HG02678 (cell line): ENCODE measurements at regions not wholly inside any gene's neighbourhood (a gene's known extent, or its start where the extent isn't known, plus 50 kb on each side); places are given as distances from the start of the nearest gene placed in this dataset.

Experiments
- ATAC-seq: cut with Tn5 transposase; IDR thresholded peaks from one replicate; pipeline ENCODE4 v1.9.1; 2021; ENCODE audit warnings: mild to moderate bottlenecking, moderate library complexity; ENCODE audit not compliant: unreplicated experiment

DNA sequence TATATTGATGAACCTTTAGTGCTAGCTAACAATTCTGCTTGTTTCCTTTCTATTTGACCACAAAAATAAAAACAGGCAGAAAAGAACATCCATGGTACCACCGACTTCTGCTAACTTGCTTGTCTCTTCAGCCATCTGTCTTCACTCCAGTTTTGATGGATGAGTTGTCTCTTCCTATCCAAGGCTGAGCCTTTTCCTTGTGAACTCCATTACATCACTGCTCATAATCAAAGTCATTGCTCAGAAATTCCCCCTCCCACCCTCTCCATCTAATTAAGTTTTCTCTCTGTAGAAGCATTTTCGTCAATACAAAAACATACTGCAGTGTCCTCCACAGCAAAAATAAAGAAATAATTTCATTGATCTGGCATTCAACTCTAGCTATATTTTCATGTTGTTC is 184.4 kb downstream of the SPCS3 start:
- no peak for ATAC-seq

DNA sequence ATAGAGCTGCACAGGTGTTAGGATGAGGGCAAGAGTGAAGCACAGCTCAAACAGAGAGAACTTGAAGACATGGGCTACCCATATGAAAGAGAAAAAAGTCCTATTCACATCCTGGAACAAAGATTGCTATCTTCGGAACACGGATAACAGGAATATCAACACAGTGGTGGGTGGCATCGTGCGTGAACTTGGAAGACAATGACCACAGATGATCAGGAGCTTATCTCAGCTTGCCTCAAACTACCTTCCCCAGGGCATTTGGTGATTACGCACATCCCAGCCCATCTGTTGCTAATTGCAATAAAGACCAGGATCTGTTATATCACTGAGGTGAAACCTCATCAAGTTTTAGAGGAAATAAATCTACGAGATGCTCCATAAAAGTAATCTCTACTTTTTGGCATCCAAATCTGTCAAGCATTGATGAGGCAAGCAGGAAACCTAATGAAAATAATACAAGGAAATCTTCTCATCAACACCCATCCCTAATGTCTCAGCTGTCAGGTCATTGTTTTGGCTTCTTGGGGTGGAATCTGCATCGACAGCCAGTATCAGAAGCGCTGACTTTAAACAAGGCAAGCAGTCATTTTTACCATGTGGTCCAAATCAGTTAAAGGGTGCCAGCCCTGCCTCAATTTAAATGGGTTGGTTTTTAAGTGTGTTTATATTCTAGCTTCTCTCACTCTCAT is 188.2 kb downstream of the SPCS3 start:
- no peak for ATAC-seq

DNA sequence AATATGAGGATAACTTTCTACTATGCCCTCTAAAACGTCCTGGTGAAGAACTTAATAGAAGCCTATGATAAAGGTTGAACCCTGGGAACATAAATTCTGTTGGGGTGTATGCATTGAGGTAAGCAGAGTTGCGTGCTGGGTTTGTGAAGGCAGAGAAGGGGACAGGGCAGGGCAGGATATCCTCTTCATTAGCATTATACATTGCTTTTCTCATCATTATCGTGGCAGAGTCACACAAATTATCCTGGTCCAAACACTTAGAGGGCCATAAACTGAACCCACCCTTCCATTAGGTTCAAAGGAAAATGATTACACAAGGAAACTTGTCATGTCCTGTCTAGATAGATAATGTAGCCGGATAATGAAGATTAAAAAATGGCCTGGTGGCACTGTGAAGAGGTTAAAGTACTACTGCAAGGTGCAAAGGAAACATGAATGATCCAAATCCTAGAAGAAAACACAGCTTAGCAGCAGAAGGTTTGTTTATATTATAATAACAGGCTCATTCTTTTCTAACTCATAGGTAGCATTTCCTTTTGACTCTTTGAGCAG is 189.1 kb downstream of the SPCS3 start:
- no peak for ATAC-seq

DNA sequence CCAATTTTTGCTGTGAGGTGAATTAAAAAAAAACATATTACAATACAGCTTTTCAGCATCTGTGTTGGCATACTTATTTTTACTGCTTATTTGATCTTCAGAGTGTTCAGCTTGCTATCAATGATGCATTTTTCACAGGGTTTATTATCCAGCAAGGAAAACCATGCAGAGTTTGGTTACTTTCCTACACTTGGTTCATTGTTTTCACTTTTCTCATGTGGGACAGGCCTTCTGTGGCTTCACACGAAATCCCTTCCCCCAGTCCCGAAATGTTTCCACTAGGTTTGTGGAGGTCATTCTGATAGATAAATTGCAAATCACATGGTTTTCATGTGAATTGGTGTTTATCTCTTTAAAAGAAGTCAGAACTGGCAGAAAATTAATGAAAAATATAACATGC is 205.8 kb downstream of the SPCS3 start:
- no peak for ATAC-seq

DNA sequence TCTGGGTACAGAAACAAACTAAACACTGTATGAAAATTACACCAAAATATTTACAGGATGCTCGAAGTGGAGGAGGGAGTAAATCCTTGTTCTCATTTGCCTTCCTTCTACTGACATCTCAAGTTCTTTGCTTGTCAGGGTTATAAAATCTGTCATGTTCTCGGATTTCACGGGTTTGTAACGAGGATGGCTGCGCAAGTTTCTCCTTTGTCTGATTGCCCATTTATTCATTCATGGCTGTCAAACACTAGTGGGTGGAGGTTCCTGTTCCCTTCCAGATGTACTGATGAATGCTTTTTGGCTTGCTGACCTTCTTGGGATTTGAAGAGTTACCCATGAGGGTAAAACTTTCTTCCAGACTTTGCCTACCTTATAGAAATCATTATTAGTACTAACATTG is 206.9 kb downstream of the SPCS3 start:
- ATAC-seq: no peak

DNA sequence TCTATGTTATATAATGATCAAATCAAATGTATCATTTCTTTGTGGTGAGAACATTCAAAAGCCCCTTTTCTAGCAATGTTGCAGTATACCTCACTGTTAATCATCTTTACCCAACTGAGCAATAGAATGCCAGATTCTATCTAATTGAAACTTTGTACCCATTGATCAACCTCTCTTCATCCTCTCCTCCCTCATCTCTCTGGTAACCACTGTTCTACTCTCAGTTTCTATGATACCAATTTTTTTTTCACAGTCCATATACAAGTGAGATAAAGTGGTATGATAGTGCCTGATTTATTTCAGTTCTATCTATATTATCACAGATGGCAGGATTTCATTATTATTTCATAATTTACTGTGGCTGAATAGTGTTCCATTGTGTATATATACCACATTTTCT is 209.8 kb downstream of the SPCS3 start:
- no peak for ATAC-seq

DNA sequence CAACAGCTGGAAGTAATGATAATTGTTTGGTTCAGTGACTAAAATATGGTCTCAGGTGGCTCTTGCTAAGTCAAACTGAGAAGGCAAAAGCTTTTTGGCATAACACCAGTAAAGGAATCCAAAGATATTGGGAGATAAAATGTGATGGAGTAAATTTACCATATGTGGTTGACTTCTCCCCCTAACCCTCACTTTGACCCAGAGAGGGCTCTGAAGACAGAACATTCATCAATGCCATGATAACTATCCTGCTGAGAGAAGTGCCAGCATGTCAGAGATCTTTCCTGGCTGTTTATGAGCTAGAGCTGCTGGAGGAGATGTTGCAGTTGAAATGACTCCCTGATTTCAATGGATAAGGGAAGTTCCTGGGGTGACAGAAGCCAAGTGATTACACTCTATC is 213.4 kb downstream of the SPCS3 start:
- no peak for ATAC-seq

DNA sequence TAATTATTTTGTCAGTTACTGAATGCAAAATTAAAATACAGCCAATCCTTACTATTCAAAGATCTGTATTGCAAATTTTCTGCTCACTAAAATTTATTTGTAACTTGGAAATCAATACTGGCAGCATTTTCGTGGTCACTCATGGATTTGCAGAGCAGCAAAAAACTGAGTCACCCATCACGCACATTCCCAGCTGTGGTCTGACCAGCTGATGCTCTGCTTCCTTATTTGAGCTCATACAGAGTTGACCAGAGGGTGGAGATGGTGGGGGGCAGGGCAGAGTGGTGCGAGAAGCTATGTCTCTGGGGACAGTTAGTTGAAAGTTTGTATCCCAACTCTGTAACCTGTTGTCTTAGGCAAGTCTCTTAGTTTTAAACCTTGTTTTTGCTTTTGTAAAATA is 214.8 kb downstream of the SPCS3 start:
- ATAC-seq: no peak

DNA sequence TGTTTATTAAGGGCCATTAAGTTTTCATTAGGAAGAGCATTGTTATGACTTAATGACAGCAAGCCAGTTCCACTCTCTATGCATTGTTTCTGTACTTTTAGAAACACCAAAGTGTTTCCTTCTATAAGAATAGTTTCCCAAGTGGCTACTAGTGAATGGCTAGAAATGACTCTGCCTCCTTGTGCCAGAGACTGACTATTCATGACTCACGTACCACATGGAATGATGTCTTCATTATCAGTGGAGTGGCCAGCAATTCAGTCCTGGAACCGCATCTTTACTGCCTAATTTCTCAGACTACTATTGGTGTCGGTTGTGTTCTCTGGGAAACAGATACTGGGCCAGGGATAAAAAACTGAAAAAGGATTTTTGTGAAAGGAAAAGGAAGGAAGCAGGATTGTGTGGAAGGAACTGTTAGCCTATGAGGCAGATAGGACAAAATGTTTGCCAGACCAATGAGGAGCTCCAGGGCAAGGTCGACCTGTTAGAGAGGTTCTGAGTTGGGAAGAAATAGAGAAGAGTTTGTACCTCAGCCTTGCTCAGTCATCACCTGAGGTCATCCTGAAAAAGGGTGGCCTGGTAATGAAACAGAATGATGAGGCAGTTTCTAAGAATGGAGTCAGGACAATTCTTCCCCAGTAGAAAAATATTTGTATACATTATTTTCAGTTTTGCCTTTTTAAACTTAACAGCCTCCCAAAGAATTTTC is 218.6 kb downstream of the SPCS3 start:
- ATAC-seq: no peak

DNA sequence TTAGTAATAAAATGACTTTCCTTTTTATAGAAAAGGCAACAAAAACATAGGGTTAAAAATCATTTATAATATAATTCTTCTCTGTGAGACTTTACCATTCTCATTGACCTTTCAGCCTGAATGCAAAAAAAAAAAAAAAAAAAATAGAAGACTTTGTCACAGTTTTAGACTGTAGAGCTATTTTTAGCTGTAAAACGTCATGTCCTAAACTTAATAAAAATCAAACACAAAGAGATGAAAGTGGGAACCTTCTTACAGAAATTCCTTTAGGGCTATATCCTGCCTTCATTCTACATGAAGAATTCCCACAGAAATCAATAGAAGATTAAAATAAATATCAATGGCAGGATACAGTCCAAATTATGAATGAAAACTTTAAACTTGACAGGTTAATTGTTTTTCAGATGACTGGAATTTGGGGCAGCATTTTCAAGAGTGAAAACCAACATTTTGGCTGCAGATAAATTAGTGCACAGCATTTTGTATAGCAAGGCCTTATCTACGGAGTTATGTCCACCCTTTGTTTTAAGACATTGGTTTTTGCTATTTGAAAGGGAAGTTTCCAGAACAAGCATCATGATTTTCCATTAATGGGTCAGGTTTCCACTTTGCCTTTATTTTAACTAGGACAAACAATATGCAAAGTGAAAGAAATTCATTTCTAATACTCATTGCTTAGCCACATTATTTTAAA is 219.5 kb downstream of the SPCS3 start:
- ATAC-seq: no peak

DNA sequence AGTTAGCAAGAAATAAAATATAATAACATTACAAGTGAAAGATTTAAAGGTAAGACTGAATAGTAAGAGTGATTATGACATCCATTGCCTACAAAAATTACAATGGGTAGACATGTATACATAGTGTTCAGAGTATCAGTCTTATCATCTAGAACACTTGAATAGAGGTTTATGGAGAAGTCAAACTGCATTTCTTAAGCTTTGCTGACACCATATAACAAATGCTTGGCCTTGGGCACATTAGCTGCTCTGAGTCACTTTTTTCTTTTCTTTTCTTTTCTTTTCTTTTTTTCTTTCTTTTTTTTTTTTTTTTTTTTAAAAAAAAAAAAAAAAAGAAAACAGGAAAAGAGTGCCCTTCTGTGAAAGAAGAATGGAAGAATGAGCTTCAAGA is 220.0 kb downstream of the SPCS3 start:
- ATAC-seq: no peak

DNA sequence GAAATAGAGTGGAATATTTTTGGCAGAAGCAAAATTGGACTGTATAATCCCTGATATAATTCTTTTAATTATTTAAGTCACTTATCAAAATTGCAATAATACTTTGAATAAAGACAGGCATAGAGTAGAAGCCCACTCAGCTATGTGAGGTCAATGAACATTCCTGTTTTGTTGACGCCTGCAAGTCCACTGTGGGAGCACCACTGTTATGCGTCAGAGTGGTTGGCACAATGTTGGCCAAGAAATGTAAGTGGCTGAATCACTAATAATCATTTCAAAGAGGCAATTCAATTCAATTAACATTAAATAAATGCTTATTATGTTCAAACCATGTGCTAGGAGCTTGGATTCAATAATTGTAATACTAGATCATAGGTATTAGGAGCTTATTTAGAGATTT is 221.0 kb downstream of the SPCS3 start:
- no peak for ATAC-seq

DNA sequence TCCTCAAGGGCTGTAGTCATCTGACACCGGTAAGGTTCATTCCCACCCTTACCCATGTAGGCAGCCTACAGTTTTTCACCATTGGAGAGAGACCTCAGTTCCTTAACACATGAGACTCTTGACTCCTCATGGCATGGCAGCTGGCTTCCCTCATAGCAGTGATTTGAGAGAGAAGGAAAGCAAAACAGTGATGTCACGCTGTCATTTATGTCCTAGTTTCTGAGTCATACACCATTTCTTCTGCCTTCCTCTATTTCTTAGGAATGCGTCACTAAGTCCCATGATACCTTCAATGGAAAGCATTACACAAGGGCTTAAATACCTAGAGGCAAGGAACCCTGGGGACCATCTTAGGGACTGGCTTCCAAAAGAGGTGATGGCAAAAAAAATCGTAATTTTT is 226.1 kb downstream of the SPCS3 start:
- ATAC-seq: no peak

DNA sequence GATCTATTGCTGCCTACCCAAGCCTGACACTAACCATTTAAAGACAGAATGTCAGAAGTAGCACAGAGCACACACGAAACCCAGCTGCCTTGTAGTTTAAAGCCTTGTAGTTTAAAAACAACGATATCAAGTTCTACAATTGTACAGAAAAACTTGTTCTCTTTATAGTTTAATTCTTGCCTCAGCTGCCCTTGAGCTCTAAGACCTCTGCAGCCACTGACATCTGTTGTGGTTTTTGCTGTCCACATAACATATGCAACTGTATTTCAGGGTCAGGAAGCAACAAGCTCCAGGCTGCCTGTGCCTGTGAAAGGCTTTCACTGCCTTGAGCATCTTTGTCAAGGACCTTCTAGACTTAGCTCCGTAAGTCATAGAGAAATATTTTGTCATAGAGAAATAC is 227.2 kb downstream of the SPCS3 start:
- no peak for ATAC-seq

DNA sequence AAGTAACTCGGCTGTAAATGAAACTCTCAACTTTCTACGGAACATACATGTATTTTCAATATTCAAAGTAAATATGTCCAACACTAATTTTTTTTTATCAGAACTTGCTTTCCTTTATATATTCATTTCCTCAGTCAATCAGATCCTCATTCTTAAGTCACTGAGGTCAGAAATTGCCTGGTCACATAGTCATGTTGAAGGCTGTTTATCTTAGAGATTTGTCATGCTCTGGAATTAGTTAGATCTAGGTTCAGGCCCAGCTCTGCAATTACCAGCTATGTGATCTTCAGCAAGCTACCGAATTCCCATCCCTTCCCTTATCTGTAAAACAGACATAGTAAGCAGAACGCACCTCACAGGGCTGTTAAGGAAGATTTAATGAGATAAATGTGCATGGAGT is 228.8 kb downstream of the SPCS3 start:
- no peak for ATAC-seq

DNA sequence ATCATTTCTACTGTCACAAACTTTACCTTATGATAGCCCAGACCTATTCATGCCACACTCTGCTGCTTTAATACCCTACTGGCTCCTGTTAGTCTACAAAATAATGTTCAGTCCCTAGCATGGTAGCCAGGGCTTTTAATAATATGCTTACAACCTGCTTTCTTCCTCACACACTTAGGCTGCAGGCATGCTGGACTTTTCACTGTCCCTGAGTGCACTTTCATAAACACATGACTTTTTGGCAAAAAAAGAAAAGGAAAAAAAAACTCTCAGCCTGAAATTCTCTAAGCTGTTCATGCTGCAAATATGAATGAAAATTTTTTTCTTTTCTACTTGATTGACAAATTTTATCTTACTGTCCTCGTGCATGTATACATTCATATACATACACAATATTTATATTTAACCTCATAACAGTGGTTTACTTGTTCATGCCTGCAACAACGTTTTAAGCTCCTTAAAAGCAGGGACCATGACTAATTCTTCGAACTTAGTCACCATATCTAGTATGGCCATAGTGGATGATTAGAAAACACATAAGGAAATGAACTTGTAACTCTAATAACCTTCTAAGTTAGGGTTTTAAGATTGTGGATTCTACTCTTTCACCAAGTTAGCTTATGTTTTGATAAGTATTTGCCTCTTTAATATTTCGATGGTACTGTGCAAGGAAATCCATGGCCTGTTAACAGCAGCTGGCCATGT is 229.5 kb downstream of the SPCS3 start:
- ATAC-seq: no peak

DNA sequence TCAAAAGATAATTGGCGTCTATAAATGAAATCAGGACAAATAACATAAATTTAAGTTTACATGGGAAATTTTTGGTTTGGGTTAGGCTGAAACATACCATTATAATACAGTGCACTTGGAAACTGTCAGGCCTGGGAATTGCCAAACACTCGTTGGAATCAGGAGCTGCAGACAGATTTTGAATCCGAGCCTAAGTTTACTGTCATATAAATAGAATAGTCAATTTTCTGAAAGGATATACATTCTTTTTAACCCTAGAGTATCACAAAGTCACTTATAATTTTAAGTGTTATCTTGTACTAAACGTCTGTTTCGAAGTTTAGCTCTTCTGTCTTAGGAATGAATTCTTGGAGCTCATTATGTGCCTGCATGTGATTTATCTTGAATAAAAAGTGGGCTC is 234.1 kb downstream of the VEGFC start:
- ATAC-seq: no peak

DNA sequence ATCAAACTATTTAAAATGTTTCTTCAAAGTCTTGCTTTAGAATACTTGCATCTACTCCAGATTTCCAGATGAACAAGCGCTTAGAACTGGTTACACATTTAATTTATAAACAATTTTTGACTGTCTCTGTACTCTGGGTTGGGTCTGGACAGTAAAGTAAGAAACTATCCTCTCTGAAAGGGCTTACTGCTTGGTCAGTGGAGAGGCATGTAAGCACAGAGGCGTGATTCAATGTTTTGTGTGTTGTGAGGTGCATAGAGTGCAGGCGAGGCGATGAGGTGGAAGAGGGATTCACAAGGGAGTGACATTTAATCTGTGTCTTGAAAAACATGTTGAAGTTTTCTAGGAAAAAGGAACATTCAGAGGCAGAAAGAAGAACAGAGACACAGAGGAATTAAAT is 231.4 kb downstream of the VEGFC start:
- no peak for ATAC-seq

DNA sequence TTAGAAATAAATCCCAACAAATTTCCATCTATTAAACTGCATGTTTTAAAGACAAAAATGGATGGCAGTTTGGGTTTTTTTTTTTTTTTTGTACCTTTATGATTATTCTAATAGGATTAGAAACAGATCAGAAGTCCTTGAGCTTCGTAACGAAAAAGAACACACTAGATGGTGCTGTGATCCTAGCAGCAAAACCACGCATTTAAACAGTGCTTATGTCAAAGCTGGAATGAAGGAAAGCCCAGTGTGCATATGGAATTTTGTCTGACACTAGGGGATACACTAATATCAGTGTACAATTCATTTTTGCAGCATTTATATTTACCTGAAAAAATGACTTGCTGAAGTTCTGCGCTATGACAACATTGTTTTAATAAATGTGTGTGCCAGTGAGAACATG is 229.1 kb downstream of the VEGFC start:
- ATAC-seq: no peak

DNA sequence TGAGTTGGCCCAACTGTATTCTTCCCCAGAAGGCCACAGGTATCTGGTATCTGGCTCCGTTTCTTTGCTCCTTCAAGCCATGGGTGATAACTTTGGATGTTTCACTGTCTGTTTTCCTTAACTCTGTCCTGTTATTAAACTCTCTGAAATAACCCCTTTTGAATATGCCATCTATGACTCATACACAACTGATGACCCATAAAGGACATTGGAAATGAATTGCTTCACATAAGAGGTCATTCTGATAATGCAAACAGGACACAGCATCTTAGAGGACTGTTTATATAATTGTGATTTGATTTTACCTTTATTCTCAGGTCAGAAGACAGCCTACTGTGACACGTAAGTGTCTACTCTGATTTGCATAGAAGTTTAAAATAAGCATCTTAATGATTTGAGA is 227.7 kb downstream of the VEGFC start:
- no peak for ATAC-seq

DNA sequence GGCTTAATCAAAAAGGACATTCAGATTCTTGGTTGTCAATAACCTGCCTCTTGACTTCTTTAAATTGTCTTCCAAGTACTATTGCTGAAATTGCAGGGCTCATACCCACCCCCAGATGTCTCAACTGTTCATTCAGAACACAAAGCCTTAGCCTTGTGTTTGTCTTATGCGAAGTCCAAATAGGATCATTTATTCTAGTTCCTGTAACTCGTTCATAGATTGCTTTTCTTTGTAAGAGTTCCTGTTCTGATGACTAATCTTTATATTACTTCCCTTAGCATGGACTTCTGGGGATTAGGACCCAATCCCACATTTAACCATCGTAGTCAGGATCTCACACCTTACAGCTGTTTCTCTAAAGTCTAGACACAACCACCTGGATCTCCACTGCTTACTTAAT is 226.0 kb downstream of the VEGFC start:
- no peak for ATAC-seq
